Activated naive CD8-positive, alpha-beta T cell (primary cell): ENCODE measurements at regions not wholly inside any gene's neighbourhood (a gene's known extent, or its start where the extent isn't known, plus 50 kb on each side); places are given as distances from the start of the nearest gene placed in this dataset.

Experiments
- H3K27ac Mint-ChIP-seq: one replicate; pipeline ENCODE4 v1.8.0; 2021; ENCODE audit warnings: mixed read lengths
- H3K27me3 Mint-ChIP-seq: one replicate; pipeline ENCODE4 v1.8.0; 2021; ENCODE audit warnings: mixed read lengths
- H3K36me3 Mint-ChIP-seq: one replicate; pipeline ENCODE4 v1.8.0; 2021; ENCODE audit warnings: mixed read lengths
- H3K4me1 Mint-ChIP-seq: one replicate; pipeline ENCODE4 v1.8.0; 2021; ENCODE audit warnings: low read depth, mixed read lengths
- H3K4me3 Mint-ChIP-seq: one replicate; pipeline ENCODE4 v1.8.0; 2021; ENCODE audit warnings: mild to moderate bottlenecking, mixed read lengths
- H3K9me3 Mint-ChIP-seq: one replicate; pipeline ENCODE4 v1.8.0; 2021; ENCODE audit warnings: low read depth, mixed read lengths

GRCh38 chr2:212945526-212945925 is 205.9 kb downstream of the IKZF2 start:
- no peak overlapping the region for H3K4me3 Mint-ChIP-seq
- H3K27me3 Mint-ChIP-seq = no peaks in the 10 kb centered on the region
- H3K36me3 Mint-ChIP-seq = no peaks in the 10 kb centered on the region
- no peaks in the 10 kb centered on the region for H3K4me1 Mint-ChIP-seq
- no peaks in the 10 kb centered on the region for H3K9me3 Mint-ChIP-seq
- H3K27ac Mint-ChIP-seq = no peak overlapping the region

GRCh38 chr2:212943351-212943750 is 208.1 kb downstream of the IKZF2 start:
- Mint-ChIP-seq H3K27me3 (no peaks in the 10 kb centered on the region), H3K9me3 (no peaks in the 10 kb centered on the region), H3K4me3 (no peak overlapping the region), H3K4me1 (no peaks in the 10 kb centered on the region), H3K36me3 (no peaks in the 10 kb centered on the region), H3K27ac (no peak overlapping the region)

- Mint-ChIP-seq H3K4me3 (no peak overlapping the region), H3K36me3 (no peaks in the 10 kb centered on the region), H3K9me3 (no peaks in the 10 kb centered on the region), H3K27me3 (no peaks in the 10 kb centered on the region), H3K27ac (no peak overlapping the region), H3K4me1 (no peaks in the 10 kb centered on the region)
Measured at GRCh38 chr2:212941361-212941760, 210.1 kb downstream of the IKZF2 start.

GRCh38 chr2:212940816-212941215 is 210.6 kb downstream of the IKZF2 start:
- Mint-ChIP-seq H3K27me3 (no peaks in the 10 kb centered on the region), H3K36me3 (no peaks in the 10 kb centered on the region), H3K9me3 (no peaks in the 10 kb centered on the region), H3K4me1 (no peaks in the 10 kb centered on the region), H3K4me3 (no peak overlapping the region), H3K27ac (no peak overlapping the region)

- Mint-ChIP-seq H3K9me3 (no peaks in the 10 kb centered on the region), H3K27ac (no peak overlapping the region), H3K4me1 (no peaks in the 10 kb centered on the region), H3K36me3 (no peaks in the 10 kb centered on the region), H3K4me3 (no peak overlapping the region), H3K27me3 (no peaks in the 10 kb centered on the region)
Measured at GRCh38 chr2:212939777-212940531, 211.5 kb downstream of the IKZF2 start.

GRCh38 chr2:212938144-212938793 is 213.1 kb downstream of the IKZF2 start:
- Mint-ChIP-seq H3K4me3 (no peak overlapping the region), H3K9me3 (no peaks in the 10 kb centered on the region), H3K27ac (no peak overlapping the region), H3K4me1 (no peaks in the 10 kb centered on the region), H3K36me3 (no peaks in the 10 kb centered on the region), H3K27me3 (no peaks in the 10 kb centered on the region)

GRCh38 chr2:212936572-212936971 is 214.8 kb downstream of the IKZF2 start:
- no peaks in the 10 kb centered on the region for H3K9me3 Mint-ChIP-seq
- no peak overlapping the region for H3K27ac Mint-ChIP-seq
- no peaks in the 10 kb centered on the region for H3K27me3 Mint-ChIP-seq
- no peak overlapping the region for H3K4me3 Mint-ChIP-seq
- no peaks in the 10 kb centered on the region for H3K4me1 Mint-ChIP-seq
- H3K36me3 Mint-ChIP-seq = no peaks in the 10 kb centered on the region

- Mint-ChIP-seq H3K4me3 (no peak overlapping the region), H3K27ac (no peak overlapping the region), H3K4me1 (no peaks in the 10 kb centered on the region), H3K27me3 (no peaks in the 10 kb centered on the region), H3K36me3 (no peaks in the 10 kb centered on the region), H3K9me3 (no peaks in the 10 kb centered on the region)
Measured at GRCh38 chr2:212935752-212936151, 215.7 kb downstream of the IKZF2 start.

- no peaks in the 10 kb centered on the region for H3K27me3 Mint-ChIP-seq
- H3K4me3 Mint-ChIP-seq = no peak overlapping the region
- no peak overlapping the region for H3K27ac Mint-ChIP-seq
- no peaks in the 10 kb centered on the region for H3K36me3 Mint-ChIP-seq
- peaks cover 3% of the 10 kb centered on the region for H3K4me1 Mint-ChIP-seq
- H3K9me3 Mint-ChIP-seq = no peaks in the 10 kb centered on the region
Measured at GRCh38 chr2:212931271-212931670, 220.1 kb downstream of the IKZF2 start.

- H3K9me3 Mint-ChIP-seq = no peaks in the 10 kb centered on the region
- H3K4me3 Mint-ChIP-seq = no peak overlapping the region
- H3K36me3 Mint-ChIP-seq = no peaks in the 10 kb centered on the region
- H3K27me3 Mint-ChIP-seq = no peaks in the 10 kb centered on the region
- H3K27ac Mint-ChIP-seq = no peak overlapping the region
- peaks cover 3% of the 10 kb centered on the region for H3K4me1 Mint-ChIP-seq
Measured at GRCh38 chr2:212930556-212931260, 220.7 kb downstream of the IKZF2 start.

GRCh38 chr2:212929971-212930370 is 221.4 kb downstream of the IKZF2 start:
- Mint-ChIP-seq H3K36me3 (no peaks in the 10 kb centered on the region), H3K9me3 (no peaks in the 10 kb centered on the region), H3K4me1 (peaks cover 3% of the 10 kb centered on the region), H3K27ac (no peak overlapping the region), H3K4me3 (no peak overlapping the region), H3K27me3 (no peaks in the 10 kb centered on the region)

GRCh38 chr2:212929116-212929515 is 222.3 kb downstream of the IKZF2 start:
- H3K27me3 Mint-ChIP-seq = no peaks in the 10 kb centered on the region
- H3K27ac Mint-ChIP-seq = no peak overlapping the region
- peaks cover 3% of the 10 kb centered on the region for H3K4me1 Mint-ChIP-seq
- H3K36me3 Mint-ChIP-seq = no peaks in the 10 kb centered on the region
- no peaks in the 10 kb centered on the region for H3K9me3 Mint-ChIP-seq
- no peak overlapping the region for H3K4me3 Mint-ChIP-seq

GRCh38 chr2:212928681-212929080 is 222.7 kb downstream of the IKZF2 start:
- H3K4me1 Mint-ChIP-seq = peaks cover 3% of the 10 kb centered on the region
- H3K36me3 Mint-ChIP-seq = no peaks in the 10 kb centered on the region
- H3K9me3 Mint-ChIP-seq = no peaks in the 10 kb centered on the region
- no peak overlapping the region for H3K4me3 Mint-ChIP-seq
- no peak overlapping the region for H3K27ac Mint-ChIP-seq
- H3K27me3 Mint-ChIP-seq = no peaks in the 10 kb centered on the region

GRCh38 chr2:212926940-212927339 is 224.5 kb downstream of the IKZF2 start:
- Mint-ChIP-seq H3K4me3 (no peak overlapping the region), H3K36me3 (no peaks in the 10 kb centered on the region), H3K27ac (no peak overlapping the region), H3K9me3 (no peaks in the 10 kb centered on the region), H3K4me1 (peaks cover 3% of the 10 kb centered on the region), H3K27me3 (no peaks in the 10 kb centered on the region)

GRCh38 chr2:212923393-212923792 is 228.0 kb downstream of the IKZF2 start:
- Mint-ChIP-seq H3K36me3 (no peaks in the 10 kb centered on the region), H3K27ac (no peak overlapping the region), H3K4me3 (no peak overlapping the region)

More at GRCh38 chr2:212923393-212923792, 228.0 kb downstream of the IKZF2 start:
- Mint-ChIP-seq H3K9me3 (no peaks in the 10 kb centered on the region), H3K27me3 (no peaks in the 10 kb centered on the region), H3K4me1 (peaks cover 3% of the 10 kb centered on the region)
